ENCODE measurements at regions not wholly inside any gene's neighbourhood (a gene's known extent, or its start where the extent isn't known, plus 50 kb on each side); places are given as distances from the start of the nearest gene placed in this dataset.

DNA sequence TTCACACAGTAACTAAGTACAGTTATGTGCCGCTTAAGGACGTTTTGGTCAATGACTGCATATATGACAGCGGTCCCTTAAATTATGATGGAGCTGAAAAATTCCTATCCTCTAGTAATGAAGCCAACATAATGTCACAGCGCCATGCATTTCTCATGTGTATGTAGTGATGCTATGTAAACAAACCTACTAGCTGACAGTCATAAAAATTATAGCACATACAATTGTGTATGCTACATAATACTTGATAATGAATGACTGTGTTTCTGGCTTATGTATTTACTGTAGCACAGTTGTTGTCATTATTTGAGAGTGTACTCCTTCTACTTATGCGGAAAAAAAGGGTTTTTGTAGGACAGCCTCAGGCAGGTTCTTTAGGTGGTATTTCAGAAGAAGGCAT lies 99.7 kb downstream of the DACT1 start:
- TF ChIP-seq POLR2AphosphoS5 (IDR thresholded peaks at IDR 0.05; ENCODE audit: low read depth, low read length) (no peak), POLR2A (IDR thresholded peaks at IDR 0.05; ENCODE audit: low read depth, low read length) (no peak), TAF1 (IDR thresholded peaks at IDR 0.05; ENCODE audit: low read depth, low read length) (no peak)
